ENCODE measurements at regions not wholly inside any gene's neighbourhood (a gene's known extent, or its start where the extent isn't known, plus 50 kb on each side); places are given as distances from the start of the nearest gene placed in this dataset.
"Not testable (repeated sequence)": the region's sequence is repeated elsewhere in the genome, so short reads cannot be mapped to it uniquely, and the experiment has no call there.

DNA sequence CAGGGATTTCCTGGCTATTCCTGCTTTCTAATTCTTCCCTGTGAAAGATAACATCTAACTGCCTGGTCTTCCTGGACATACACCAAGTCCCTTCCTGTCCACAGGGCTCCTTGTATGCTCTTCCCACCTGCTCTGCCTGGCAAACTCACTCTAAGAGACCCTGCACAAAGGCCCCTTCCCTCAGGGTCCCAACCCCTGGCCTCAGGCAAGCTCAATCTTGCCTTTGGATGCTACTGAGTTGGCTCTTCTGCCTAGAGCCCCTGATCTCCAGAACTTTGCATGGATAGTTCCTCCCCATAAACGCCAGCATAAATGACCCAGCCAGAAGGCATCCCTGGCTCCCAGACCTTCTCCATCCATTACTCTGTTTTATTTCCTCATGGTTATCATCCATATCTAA is 98.3 kb upstream of the OTOS start:
- no peak for DNase-seq (ENCODE audit: extremely low read depth in 1 of 2, low read depth in 1 of 2)

DNA sequence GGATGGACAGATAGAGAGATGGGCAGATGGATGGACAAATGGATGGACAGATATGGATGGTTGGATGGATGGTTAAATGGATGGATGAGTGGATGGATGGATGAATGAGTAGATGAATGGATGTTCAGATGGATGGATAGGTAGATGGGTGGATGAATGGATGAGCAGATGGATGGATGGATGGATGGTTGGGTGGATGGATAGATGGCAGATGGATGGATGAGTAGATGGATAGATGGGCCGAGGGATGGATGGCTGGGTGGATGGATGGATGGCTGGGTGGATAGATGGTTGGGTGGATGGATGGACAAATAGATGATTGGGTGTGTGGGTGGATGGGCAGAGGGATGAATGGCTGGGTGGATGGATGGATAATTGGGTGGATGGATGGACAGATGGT is 98.9 kb upstream of the OTOS start:
- no peak for DNase-seq (ENCODE audit: extremely low read depth in 1 of 2, low read depth in 1 of 2)

DNA sequence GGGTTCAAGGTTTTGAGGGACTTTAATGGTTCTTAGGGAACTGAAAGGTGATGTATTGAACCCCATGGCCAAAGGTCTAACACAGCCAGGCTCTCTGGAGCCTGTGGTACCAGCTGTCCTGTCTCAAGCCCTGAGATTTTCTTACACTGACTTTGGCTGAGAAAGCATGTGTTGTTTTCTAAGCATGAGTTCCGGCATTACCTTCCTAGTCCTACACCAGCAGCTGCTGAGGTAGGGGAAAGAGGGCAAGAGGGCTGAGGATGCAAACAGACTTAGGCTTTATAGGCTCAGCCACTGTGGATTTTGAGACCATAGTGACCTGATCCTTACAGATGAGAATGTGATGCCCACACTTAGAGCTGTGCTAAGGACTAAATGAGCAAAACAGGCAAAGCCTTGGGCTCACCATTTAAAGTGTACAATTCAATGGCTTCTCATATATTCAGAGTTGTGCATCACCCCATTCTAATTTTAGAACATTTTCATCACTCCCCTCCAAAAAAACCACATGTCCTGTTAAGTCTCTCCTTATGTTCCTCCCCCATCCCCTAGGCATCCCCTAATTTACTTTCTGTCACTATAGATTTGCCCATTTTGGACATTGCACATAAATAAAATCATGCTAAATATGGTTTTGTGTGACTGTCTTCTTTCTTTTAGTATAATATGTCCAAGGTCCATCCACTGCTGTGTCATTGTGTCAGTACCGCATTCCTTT is 99.7 kb upstream of the OTOS start:
- no peak for DNase-seq (ENCODE audit: extremely low read depth in 1 of 2, low read depth in 1 of 2)

DNA sequence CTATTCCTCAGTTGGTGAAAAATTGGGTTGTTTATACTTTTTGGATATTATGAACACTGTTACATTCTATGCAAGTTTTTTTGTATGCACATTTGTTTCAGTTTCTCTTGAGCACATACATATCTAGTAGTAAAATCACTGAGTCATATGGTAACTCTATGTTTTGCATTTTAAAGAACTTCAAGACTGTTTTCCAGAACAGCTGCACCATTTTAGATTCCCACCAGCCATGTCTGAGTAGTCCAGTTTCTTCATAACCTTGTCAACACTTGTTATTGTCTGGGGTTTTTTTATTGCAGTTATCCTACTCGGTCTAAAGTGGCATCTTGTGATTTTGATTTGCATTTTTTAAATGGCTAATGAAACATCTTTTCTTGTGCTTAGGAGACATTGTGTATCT is 100.3 kb upstream of the OTOS start:
- DNase-seq (ENCODE audit: extremely low read depth in 1 of 2, low read depth in 1 of 2): no peak

DNA sequence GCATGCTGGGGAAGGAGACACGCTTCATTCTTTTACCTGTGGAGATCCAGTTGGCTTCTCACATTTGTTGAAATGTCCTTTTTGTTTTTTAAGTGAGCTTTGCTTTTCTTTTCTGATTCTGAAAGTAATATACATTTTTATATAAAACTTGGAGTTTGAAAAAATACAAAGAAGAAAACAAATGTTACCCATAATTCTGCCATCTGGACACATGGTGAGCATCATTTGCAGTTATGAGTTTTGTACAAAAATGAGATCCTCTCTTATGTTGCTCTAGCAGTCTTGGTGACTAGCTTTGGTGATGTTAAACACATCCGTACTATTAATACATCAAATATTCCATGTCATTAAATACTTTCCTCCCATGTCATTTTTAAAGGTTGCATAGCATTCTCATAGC is 101.1 kb upstream of the OTOS start:
- no peak for DNase-seq (ENCODE audit: extremely low read depth in 1 of 2, low read depth in 1 of 2)

DNA sequence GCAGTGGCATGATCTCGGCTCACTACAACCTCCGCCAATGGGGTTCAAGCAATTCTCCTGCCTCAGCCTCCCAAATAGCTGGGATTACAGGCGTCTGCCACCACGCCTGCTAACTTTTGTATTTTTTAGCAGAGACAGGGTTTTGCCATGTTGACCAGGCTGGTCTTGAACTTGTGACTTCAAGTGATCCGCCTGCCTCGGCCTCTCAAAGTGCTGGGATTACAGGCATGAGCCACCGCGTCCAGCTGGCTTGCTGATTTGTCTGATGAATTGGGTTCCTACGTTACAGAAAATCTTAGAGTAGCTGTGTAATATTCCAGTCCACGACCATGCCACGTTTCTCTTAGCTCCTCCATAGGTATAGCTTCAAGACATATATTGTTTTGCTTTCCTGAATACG is 102.6 kb upstream of the OTOS start:
- DNase-seq (ENCODE audit: extremely low read depth in 1 of 2, low read depth in 1 of 2): not testable (repeated sequence)

DNA sequence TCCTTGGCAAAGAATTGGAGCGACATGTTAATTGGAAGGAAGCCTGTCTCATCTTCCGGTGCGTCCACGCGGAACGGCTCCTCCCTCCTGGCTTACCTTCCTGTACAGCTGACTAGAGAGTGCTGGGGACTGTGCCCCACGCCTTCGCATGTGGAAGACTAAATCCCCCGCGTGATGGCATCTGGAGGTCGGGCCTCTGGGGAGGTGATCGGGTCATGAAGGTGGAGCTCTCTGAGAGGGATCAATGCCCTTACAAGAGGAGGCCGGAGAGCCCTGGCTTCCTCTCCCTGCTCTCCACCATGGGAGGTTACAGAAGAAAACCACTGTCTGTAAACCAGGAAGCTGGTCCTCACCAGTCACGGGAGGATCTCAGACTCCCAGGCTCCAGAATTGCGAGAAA is 104.1 kb upstream of the OTOS start:
- no peak for DNase-seq (ENCODE audit: extremely low read depth in 1 of 2, low read depth in 1 of 2)

DNA sequence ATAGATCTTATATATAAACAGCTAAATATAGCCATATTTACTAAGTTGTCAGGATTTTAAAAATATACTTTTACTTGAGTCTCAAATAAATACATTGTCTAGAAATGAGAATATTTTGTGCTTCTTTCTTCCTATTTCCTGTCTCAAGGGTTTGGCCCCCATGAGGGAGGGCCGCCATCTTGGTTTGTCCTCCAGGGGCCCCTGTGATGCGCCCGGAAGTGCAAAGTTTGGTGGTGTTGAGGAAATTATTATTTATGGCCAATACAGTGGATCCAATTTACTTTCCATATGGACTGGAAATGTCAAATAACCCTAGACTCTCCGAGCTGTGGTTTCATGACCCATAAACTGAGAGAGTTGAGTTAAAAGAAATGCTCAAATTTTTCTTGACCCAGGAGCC is 104.7 kb upstream of the OTOS start:
- no peak for DNase-seq (ENCODE audit: extremely low read depth in 1 of 2, low read depth in 1 of 2)

DNA sequence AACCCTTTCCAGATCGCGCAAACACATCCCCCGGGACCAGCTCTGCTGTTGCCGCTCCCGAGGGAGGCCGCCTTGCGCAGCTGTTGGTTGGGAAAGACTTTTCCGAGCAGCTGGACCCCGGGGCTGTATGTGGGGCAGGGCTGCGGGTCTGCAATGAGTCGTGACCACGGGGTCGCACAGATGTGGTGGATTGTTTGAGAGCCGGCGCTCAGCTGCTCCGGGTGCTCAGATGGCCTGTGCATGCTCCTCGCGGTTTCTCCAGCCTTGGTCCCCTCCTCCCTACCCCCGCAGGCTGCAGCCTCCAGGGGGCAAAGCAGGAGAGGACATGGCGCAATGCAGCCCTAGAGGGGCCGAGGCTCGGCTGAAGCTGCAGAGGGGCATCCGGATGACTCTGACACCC is 105.2 kb upstream of the OTOS start:
- no peak for DNase-seq (ENCODE audit: extremely low read depth in 1 of 2, low read depth in 1 of 2)

DNA sequence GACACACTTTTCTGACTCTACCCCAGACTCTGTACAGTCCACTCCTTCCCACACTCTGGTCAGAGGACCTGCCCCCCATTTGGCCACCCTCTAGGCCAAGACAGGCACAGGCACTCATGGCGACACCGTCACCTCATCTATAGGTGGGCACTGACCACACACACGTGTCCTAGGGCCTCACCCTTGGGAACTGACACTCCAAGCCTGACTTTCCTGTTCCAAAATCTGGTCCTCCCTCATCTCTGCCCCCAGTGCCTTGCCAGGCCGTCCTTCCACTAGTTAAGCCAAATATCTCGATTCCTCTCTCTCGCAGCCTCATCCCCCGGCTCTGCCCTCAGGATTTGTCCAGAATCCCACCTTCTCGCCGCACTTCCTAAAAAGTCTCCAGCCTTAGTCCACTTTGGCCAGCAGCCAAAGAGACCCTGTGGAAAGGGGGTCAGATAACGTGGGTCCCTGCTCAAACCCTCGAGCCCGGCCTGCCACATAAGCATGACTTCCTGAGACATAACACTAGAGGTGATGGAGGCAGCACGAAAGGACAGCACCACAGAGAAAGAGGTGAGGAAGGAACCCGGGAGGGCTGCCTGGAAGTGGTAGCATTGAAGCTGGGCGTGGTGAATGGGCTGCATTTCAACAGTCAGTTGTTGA is 105.8 kb upstream of the OTOS start:
- DNase-seq (ENCODE audit: extremely low read depth in 1 of 2, low read depth in 1 of 2): no peak

DNA sequence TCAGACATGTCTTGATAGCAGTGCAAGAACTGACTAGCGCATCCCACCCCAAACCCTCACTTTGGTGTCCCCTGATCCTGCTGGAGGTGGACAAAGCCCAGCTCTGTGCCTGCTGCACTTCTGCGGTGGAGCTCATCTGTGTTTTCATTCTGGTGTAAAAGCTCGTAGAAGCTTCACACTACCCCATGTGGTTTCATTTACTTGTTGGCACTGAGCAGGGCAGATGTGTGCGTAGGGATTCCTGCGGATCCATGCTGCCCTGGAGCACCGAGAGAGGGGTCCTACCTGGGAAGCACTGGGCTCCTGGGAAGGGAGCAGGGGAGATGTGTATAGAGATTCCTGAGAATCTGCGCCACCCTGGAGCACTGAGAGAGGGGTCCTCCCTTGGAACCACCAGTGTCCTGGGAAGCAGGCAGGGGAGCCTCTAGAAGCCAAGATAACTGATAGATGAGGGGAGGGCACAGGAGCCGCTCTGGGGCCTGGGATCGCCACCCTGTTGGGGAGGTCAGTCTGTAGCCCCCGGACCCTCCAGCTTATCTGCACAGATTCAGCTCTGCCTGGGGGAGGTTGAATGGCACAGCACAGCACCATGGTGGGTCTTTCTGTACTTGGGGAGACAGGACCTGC is 106.9 kb upstream of the OTOS start:
- DNase-seq (ENCODE audit: extremely low read depth in 1 of 2, low read depth in 1 of 2): no peak

DNA sequence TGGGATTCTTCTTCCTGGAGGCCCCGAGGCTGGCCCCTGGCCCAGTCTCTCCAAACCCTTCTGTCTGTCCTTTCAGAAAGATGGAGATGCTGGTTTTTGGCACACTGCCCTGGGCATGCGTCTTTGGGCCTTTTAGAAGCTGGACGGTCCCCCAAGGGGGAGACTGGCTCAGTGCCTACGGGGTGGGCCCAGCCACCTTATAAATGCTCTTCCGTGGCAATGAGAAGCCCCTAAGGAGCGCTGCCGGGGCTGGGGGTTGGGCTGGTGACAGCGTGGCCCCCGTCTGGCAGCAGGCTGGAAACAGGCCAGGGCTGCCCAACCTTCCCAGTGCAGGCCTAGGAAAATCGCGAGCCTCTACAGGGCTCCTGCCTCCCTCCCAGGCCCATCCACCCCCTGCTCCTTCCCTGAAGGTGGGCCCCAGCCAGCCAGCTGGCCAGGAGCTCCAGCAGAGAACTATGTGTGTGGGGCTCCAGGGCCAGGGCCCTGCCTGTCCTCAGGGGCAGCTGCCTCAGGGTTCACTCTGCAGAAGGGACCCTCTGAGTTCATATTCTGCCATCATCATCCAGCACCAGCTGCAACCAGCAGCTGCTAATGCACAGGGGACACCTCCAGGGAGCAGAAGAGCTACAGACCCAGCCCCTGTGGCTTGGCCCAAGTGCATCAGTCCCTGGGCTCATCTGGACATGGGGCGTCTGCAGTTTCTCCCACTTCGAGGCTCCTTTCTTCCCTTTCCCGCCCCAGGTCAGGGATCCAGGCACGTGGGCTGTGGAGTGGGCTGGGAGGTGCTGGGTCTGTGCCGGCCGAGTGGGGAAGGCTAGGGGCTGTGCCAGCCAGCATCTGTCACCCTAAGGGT is 107.6 kb upstream of the OTOS start:
- no peak for DNase-seq (ENCODE audit: extremely low read depth in 1 of 2, low read depth in 1 of 2)

DNA sequence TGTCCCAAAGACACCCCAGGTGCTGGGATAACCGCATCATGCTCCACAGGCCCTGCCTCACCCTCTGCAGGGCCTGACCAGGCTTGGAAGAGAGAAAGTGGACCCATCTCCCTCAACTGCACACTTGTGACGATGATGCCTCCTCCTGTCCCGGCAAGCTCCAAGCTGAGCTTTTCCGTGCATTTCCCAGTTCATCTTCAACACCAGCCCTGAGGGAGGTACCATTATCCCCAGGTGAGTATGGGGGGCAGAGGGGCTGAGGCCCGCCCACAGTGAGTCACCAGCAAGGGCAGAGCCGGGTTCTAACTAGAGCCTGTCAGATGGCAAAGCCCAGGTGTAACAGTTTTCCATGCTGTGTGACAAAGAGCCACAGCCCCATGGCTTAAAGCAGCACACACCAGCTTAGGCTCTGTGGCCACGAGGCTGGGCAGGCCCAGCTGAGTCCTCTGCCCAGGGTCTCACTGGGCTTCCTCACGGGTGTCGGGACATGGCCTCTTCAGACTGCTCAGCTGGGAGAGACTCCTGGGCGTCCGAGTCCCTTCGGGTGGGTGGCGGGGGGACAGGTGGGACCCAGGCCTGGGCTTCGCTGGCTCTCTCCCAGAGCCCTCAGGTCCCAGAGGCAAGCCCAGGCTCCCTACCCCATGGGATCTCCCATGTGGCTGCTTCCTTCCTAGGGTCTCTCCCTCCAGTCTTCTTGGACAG is 108.4 kb upstream of the OTOS start:
- no peak for DNase-seq (ENCODE audit: extremely low read depth in 1 of 2, low read depth in 1 of 2)

DNA sequence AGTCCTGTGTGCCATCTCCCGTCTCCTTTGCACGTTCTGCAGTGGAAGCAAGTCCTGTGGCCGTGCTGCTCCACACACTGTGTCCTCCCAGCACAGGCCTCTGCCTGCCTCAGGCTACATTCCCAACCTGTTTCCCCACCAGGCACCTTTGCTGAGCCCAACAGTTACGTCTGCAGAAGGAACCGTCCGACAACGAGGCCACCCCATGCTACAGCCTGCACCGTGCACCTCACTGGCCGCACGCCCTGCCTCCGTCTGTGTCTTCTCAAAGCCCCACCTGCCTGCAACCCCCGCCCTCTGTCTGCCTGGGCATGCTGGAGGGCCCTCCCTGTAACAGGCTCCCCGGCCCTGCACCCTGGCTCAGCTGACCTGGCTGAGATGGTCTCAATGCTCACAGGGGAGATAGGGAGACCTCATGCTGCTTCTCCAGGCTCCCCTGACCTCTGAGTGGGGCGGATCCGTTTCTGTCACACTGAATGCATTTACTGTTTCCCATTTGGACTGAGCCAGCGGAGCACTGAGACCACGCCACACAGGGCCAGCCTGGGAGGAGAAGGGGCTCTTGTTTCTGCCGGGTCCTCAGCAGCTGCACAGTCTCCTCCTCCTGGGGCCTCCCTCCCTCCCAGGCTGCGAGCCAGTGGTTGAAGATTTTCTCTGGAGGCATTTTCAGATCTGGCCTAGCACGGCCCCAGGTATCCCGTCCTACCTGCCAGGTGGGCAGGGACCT is 109.1 kb upstream of the OTOS start:
- DNase-seq (ENCODE audit: extremely low read depth in 1 of 2, low read depth in 1 of 2): no peak

DNA sequence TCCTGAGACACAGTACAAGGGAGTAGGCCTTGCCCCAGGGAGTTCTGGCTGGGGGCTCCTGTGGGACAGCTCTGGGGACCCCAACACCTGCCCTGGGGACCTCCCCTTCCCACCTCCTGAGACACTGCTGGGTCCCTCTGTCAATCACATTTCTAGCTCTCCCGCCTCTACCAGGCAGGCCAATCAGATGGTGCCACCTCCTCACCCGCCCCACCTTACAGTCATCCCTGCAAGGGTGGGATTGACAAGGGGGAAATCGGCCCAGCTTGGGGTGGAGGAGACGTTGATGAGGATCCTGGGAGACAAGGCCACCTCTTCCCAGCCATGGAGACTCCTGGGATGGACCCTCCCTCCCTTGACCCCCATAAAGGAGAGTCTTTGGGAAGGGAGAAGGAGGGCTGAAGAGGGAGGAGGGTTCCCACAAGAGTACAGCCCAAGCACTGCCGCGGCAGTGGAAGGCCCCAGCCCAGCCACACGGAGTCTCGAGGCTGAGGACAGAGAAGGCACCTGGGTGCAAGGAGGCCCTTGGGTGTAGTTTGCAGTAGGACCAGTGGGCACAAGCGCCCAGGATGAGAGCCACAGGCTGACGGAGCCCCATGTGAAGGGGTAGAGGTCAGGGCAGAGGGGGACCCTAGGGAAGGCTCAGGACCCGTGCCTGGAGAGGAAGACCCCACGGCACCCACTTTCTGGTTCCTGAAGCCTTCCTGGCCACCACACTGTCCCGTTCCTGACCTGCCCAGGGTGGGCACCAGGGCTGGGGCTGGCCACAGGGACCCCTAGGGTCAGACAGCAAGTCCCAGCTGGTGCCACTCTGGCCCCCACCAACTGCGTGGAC is 109.9 kb upstream of the OTOS start:
- DNase-seq (ENCODE audit: extremely low read depth in 1 of 2, low read depth in 1 of 2): no peak

DNA sequence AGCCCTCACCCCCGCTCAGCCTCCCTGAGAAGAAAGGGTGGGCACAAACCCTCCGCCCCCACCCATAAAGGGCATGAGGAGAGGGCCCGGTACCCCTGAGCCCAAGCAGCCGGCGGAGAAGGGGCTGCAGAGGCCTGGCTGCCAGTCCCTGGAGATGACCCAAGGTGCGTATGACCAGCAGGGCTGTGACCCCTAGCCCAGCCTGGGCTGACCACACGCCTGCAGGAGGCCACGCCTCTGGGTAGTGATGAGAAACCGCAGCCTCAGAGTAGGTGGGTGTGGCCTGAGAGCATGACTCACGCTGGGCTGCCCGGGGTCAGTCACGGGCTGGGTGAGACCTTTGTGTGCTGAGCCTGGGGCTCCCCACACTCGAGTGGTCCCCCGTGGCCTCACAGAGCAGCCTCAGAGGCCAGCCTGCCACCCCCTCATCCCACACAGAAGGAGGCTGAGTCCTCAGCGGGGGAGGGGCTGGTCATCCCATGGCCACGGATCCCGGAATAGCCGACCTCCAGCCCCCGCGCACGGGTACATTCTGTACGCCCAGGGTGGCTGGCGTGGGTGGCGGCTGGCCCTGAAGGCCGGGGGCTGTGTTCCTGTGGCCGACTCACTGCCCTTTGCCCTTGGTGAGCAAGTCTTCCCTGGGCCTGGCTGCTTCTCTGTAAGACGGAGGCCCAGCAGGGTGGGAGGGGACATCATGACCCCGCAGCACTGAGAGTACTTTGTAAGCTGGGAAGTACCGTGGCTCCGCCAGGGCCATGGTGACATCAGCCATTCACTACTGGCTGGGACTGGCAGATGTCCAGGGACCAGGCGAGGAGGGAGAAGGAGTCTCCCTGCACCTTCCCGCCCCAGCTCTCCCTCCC is 110.8 kb upstream of the OTOS start:
- no peak for DNase-seq (ENCODE audit: extremely low read depth in 1 of 2, low read depth in 1 of 2)

DNA sequence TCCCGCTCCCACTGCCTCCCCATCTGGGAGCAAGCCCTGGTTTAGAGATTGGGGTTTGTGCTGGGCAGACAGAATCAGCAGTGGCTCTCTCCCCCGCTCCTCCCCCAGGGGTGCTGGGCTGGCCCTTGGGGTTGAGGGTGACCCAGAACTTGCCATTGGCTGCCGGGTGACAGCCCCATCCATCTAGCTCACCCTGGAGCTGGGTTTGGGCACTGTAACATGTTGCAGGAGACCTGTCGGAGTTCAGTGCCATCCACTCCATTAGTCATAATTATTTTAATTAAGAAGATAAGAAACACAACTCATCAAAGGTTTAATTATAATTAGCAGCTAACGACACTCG is 111.4 kb upstream of the OTOS start:
- DNase-seq (ENCODE audit: extremely low read depth in 1 of 2, low read depth in 1 of 2): no peak

DNA sequence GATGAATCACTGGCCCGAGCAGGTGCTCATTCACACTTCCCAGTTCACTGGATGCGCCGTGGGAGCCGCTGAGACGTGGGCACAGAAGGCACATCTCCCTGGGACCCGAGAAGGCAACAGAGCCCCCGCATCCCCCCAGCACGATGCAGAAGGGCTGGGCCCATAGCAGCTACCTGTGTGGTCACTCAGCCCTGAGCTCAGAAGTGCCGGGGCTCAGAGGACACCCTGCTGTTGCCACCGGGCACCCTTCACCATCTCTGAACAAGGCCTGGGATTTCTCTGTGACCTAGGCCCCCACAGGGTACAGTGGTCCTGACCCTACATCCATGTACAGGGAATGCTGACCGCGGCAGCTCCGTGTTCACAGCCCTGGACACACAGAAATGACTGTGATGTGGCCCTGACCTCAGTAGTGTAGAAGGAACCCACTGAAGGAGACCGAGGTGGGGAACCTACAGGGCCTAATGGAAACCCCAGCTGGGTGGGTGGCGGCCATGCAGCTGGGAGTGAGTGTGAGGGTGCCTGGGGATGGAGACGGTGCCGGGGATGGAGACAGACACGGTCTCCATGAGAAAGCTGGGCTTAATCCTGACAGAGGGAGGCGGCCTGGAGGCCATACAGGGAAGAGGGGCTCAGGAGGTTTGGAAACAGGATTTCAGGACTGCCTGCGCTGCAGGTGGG is 111.9 kb upstream of the OTOS start:
- DNase-seq (ENCODE audit: extremely low read depth in 1 of 2, low read depth in 1 of 2): no peak

All from activated CD8-positive, alpha-beta memory T cell treated with anti-CD3 and anti-CD28 coated beads for 1 hour (primary cell).